Esophagus squamous epithelium (tissue), 4 donors: ENCODE measurements at regions not wholly inside any gene's neighbourhood (a gene's known extent, or its start where the extent isn't known, plus 50 kb on each side); places are given as distances from the start of the nearest gene placed in this dataset.

Source experiments
- CTCF ChIP-seq, 6 experiments: fragments of 450-650 bp in 4 of 6; fragments of 200-600 bp in 2 of 6; sonication (generic) in 2 of 6; IDR thresholded peaks; one replicate each; pipeline ENCODE4 v1.5.1; 2016 to 2019; ENCODE audit warnings: antibody characterized with exemption in 6 of 6, mild to moderate bottlenecking in 4 of 6, moderate library complexity in 4 of 6
- POLR2A ChIP-seq, 4 donors: fragments of 450-650 bp; IDR thresholded peaks; one replicate each; pipeline ENCODE4 v1.6.1; 2017; ENCODE audit warnings: antibody characterized with exemption in 4 of 4, mild to moderate bottlenecking in 4 of 4, moderate library complexity in 3 of 4

GRCh38 chr11:70883973-70884623 is 368.3 kb downstream of the SHANK2 start:
- no peak for TF ChIP-seq CTCF (IDR thresholded peaks at IDR 0.05)
- TF ChIP-seq POLR2A (IDR thresholded peaks at IDR 0.05): no peak
